Spinal cord (tissue), 9 donors: ENCODE measurements at regions not wholly inside any gene's neighbourhood (a gene's known extent, or its start where the extent isn't known, plus 50 kb on each side); places are given as distances from the start of the nearest gene placed in this dataset.
A peak's percentile ranks its signal among the peaks of the same experiment; 100 is the strongest.
"Not testable (repeated sequence)": the region's sequence is repeated elsewhere in the genome, so short reads cannot be mapped to it uniquely, and the experiment has no call there.

ENCODE experiments used
- DNase-seq, 6 donors: peaks; one replicate each; pipeline versions ENCODE4 v3.0.0 to v3.0.0-alpha.2; 2013 to 2015; ENCODE audit warnings: low spot score in 6 of 6, low read depth in 4 of 6
- H3K27ac ChIP-seq: one replicate; pipeline ENCODE4 v1.5.1; 2013; ENCODE audit warnings: low read depth, low read length, control low read depth
- H3K27me3 ChIP-seq: one replicate; pipeline ENCODE4 v1.6.1; 2013; ENCODE audit warnings: low read length; ENCODE audit not compliant: control insufficient read depth, insufficient read depth
- H3K36me3 ChIP-seq: one replicate; pipeline ENCODE4 v1.6.1; 2013; ENCODE audit warnings: low read length; ENCODE audit not compliant: control insufficient read depth, insufficient read depth
- H3K4me1 ChIP-seq: one replicate; pipeline ENCODE4 v1.6.1; 2013; ENCODE audit warnings: low read length; ENCODE audit not compliant: control insufficient read depth, insufficient read depth
- H3K4me3 ChIP-seq: one replicate; pipeline ENCODE4 v1.5.1; 2013; ENCODE audit warnings: low read depth, low read length, control low read depth
- H3K9me3 ChIP-seq: one replicate; pipeline ENCODE4 v1.6.1; 2013; ENCODE audit warnings: low read length; ENCODE audit not compliant: control insufficient read depth, insufficient read depth
- WGBS: methylation state at CpG from one replicate; pipeline ENCODE4 v1.1.5; 2013; ENCODE audit warnings: missing lambda C conversion rate; ENCODE audit not compliant: insufficient coverage; 5-methylcytosine and 5-hydroxymethylcytosine counted together
- donor health status: healthy.

DNA sequence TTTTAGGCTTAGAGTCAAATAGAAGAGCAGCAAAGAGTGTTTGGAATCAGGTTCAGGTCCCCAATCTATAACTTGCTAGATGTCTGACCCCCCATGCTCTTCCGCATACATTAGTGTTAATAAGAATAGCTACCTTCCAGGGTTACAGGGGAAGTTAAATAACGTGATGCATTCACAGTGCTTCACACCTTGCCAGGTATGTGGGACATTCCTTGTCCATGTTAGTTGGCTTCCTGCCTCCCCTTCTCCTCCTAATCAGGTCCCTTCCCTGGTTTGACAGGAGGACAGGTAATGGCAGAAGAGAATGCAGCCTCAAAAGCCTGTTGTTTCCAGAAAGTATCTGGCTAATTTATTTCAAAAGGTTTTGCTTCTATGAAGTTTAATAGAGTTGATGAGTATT lies 248.7 kb downstream of the MID1IP1 start:
- no CpG with 5 or more reads among the region's 2 CpGs for WGBS
- H3K27ac ChIP-seq, result no peak overlapping the region
- DNase-seq, result no peak
- H3K9me3 ChIP-seq, result no peaks in the 10 kb centered on the region
- no peak overlapping the region for H3K4me3 ChIP-seq
- no peaks in the 10 kb centered on the region for H3K36me3 ChIP-seq
- peaks cover 7% of the 10 kb centered on the region for H3K27me3 ChIP-seq
- no peaks in the 10 kb centered on the region for H3K4me1 ChIP-seq

DNA sequence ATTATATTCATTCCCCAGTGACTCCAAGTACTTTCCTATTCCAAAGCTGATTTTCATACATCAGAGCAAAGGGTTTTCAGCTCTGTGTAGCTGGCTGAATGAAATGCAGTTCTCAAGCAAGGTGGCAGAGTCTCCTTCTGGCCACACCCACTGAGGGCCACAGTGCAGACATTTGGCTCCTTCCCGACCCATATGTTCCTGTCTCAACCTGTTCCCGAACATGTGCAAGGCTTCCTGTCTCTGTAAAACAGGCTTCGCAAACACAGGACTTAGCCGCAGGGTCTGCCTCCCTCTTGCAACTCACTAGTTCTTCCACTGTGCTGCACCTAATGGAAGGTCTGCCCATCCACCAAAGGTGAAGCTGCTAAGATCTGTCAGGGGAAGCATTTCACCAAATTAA lies 249.2 kb downstream of the MID1IP1 start:
- 78% methylated on average over 4 of the region's 4 CpGs for WGBS
- Histone ChIP-seq H3K27me3 (peaks cover 7% of the 10 kb centered on the region), H3K4me1 (no peaks in the 10 kb centered on the region), H3K36me3 (no peaks in the 10 kb centered on the region), H3K27ac (no peak overlapping the region), H3K4me3 (no peak overlapping the region), H3K9me3 (no peaks in the 10 kb centered on the region)
- no peak for DNase-seq

DNA sequence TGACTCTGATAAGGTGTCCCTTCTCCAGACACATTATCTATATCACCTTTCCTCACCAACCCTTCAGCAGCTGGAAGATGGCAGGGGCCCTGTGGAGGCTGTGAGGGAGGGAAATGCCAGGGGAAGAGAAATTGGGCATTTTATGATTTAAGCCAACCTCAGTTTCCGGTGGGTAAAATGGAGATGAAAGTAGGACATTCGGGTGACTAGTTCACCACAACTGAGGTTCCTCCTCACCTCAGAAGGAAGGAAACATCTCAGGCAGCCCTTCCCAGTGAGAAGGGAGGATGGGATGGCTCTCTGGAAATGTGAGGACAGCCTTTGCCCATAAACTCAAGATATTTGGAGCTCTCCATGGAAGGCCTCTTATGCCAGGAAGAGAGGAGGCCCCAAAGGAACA lies 251.5 kb downstream of the MID1IP1 start:
- H3K4me3 ChIP-seq, result no peak overlapping the region
- no peak for DNase-seq
- no peaks in the 10 kb centered on the region for H3K4me1 ChIP-seq
- WGBS, result 83% methylated on average over 1 of the region's 2 CpGs
- H3K27me3 ChIP-seq, result peaks cover 7% of the 10 kb centered on the region
- H3K9me3 ChIP-seq, result no peaks in the 10 kb centered on the region
- H3K27ac ChIP-seq, result no peak overlapping the region
- H3K36me3 ChIP-seq, result no peaks in the 10 kb centered on the region

DNA sequence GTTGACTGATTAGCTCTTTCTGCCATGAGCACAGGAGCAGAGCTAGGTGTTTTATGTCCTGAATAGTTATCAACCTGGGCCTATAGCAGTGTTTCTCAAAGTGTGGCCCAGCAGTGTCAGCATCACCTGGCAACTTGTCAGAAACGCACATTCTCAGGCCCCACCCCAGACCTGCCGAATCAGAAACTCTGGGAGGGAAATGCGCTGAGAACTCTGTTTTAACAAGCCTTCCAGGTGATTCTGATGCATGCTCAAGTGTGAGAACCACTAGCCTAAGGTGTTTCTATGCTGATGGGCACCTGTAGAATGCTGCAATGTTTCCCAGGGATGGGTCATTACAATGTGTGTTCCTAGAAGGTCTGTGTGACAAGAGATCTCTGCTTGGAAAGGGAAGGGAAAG lies 257.5 kb downstream of the MID1IP1 start:
- Histone ChIP-seq H3K27me3 (peaks cover 2% of the 10 kb centered on the region), H3K27ac (no peak overlapping the region), H3K36me3 (no peaks in the 10 kb centered on the region), H3K9me3 (peaks cover 2% of the 10 kb centered on the region), H3K4me3 (no peak overlapping the region), H3K4me1 (no peaks in the 10 kb centered on the region)
- no peak for DNase-seq
- WGBS, result 71% methylated on average over 3 of the region's 3 CpGs

DNA sequence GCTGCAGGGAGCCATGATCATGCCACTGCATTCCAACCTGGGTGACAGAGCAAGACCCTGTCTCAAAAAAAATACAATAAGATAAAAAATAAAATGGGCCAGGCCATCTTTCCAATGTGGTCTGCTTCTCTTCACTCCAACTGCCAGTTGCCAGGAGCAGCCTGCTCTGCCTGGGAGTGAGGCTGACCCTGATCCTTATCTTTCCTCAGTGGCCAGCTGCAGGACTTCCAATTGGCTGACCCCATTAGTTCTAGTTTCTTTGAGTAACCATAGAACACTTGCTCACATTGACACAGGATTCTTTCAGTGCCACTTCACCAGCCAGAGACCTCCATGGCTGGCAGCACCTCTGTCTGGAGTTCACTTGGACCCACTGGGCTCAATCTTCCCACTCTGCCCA lies 258.6 kb downstream of the MID1IP1 start:
- Histone ChIP-seq H3K4me1 (peaks cover under 1% of the 10 kb centered on the region), H3K9me3 (peaks cover 2% of the 10 kb centered on the region), H3K4me3 (no peak overlapping the region), H3K27me3 (peaks cover 2% of the 10 kb centered on the region), H3K36me3 (no peaks in the 10 kb centered on the region), H3K27ac (no peak overlapping the region)
- DNase-seq, result no peak

DNA sequence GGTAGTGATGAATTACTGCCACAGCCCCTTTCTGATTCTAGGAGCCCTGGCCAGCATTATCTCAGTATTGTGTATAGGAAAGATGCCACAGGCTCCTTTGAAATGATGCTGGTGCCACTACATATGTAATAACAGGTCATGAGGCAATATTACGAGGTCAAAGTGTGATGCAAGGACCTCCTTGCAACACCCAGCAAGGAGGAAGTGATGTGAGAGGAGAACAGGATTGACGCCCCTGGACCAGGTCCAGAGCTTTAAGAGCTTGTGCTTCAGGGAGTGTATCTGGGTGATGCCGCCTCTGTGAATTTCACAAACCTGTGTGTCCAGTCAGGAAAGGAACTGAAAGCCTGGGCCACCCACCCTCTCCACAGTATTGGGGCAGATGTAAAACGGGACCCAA lies 261.8 kb downstream of the MID1IP1 start:
- H3K27ac ChIP-seq, result no peak overlapping the region
- H3K9me3 ChIP-seq, result peaks cover 2% of the 10 kb centered on the region
- peaks cover 2% of the 10 kb centered on the region for H3K27me3 ChIP-seq
- no peak for DNase-seq
- peaks cover 12% of the 10 kb centered on the region for H3K4me1 ChIP-seq
- no CpG with 5 or more reads among the region's 4 CpGs for WGBS
- H3K4me3 ChIP-seq, result no peak overlapping the region
- no peaks in the 10 kb centered on the region for H3K36me3 ChIP-seq

DNA sequence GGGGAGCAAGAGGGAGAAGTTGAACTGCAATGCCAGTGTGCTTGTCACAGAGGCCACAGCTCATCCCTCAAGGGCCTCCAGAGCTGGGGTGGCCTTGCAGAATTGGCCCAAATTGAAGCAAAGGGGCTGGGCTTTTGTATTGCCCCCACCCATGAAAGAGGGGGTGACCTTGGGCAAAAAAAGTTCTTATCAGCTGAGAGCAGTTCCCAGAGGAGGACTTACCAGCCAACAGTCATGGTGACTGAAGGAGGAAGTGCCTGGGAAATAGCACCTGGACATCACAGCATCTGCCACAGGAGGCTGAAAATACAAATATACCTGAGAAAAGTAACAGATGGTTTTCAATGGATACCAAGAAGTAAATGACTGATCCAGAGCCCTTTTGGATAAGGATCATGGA lies 262.4 kb downstream of the MID1IP1 start:
- H3K4me3 ChIP-seq, result no peak overlapping the region
- no peak for DNase-seq
- no peak overlapping the region for H3K27ac ChIP-seq
- H3K36me3 ChIP-seq, result no peaks in the 10 kb centered on the region
- peaks cover 12% of the 10 kb centered on the region for H3K4me1 ChIP-seq
- peaks cover 2% of the 10 kb centered on the region for H3K27me3 ChIP-seq
- H3K9me3 ChIP-seq, result peaks cover 2% of the 10 kb centered on the region

DNA sequence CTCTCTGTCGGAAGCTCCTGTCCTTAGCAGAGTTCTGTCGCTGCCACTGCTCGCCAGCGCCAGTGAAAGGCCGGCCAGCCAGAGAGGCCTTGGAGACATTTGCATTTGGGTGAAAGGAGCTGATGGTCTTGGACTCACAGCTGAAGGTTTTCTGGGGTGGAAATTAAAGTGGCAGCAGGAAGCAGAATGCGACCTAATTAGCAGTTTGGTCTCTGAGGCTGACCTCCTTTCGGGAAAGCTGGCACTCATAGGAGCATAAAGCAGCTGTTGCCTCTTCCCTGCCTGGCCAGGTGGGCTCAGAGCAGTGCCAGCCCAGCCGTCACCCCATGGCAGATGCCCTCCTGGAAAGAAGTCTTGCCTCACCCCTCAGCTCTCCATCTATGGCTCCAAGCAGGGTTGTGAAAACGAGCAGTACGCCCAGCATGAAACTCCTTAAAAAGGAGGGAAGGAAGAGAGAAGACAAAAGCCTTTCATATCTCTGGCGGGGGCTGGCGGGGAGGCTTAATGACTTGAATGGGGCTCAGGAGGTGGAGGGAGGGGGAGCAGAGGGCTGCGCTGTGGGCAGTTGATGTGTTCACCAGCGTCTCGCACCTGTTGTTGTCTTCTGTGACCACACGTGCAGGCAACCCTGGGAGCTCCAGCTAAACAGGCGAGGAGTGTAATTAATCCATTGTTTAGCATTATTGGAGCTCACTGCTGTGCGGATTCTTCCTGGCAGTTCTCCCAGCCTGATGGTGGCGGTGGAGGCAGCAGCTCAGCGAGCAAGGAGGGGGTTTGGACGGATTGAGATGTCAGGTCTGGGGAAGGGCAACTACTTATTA lies 264.0 kb downstream of the MID1IP1 start:
- H3K9me3 ChIP-seq, result peaks cover 2% of the 10 kb centered on the region
- peaks cover 12% of the 10 kb centered on the region for H3K4me1 ChIP-seq
- no peak overlapping the region for H3K4me3 ChIP-seq
- peak overlapping the region; percentile 11 for H3K27ac ChIP-seq
- no peaks in the 10 kb centered on the region for H3K36me3 ChIP-seq
- peak; percentile 17 to 89 (median 34) for DNase-seq
- WGBS, result 33% methylated on average over 21 of the region's 21 CpGs
- H3K27me3 ChIP-seq, result peaks cover 2% of the 10 kb centered on the region

DNA sequence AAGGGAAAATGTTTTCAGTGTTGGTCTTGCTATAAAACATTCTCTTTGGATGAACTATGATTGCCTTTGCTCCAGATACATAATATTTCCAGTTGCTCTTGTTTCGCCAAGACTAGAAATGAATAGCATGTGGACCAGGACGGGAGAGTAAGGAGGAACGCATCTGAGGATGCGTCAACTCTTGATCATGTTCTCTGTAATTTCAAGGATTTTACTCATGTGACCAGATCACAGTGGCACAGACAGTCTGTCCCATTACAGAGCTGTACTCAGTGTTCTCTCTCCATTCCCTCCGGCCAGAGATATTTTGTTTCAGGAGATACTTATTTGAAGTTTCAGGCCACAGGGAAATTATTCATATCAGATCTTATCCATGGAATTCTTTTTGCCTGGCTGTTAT lies 266.6 kb downstream of the MID1IP1 start:
- DNase-seq, result no peak
- Histone ChIP-seq H3K36me3 (no peaks in the 10 kb centered on the region), H3K4me3 (no peak overlapping the region), H3K27ac (no peak overlapping the region), H3K4me1 (peaks cover 12% of the 10 kb centered on the region), H3K27me3 (no peaks in the 10 kb centered on the region), H3K9me3 (no peaks in the 10 kb centered on the region)
- WGBS, result 96% methylated on average over 3 of the region's 5 CpGs

DNA sequence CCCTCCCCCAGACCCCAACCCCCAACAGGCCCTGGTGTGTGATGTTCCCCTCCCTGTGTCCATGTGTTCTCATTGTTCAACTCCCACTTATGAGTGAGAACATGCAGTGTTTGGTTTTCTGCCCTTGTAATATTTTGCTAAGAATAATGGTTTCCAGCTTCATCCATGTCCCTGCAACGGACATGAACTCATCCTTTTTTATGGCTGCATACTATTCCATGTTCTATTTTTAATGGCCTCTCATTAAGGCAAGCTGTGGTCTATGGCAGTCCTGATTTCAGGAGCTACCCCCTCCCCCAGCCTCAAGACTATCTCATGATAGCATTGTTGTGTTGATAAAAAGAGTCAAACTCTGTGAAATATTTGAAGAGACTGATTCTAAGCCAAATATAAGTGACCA lies 267.4 kb downstream of the MID1IP1 start:
- H3K27me3 ChIP-seq, H3K9me3 ChIP-seq, H3K27ac ChIP-seq, H3K36me3 ChIP-seq, DNase-seq, H3K4me3 ChIP-seq: not testable (repeated sequence)
- H3K4me1 ChIP-seq, result peaks cover 12% of the 10 kb centered on the region
- WGBS, result 60% methylated on average over 1 of the region's 1 CpG
